ENCODE measurements at regions not wholly inside any gene's neighbourhood (a gene's known extent, or its start where the extent isn't known, plus 50 kb on each side); places are given as distances from the start of the nearest gene placed in this dataset.

- Histone ChIP-seq H3K4me2 (ENCODE audit: extremely low read depth, insufficient read depth, low read length) (no peak overlapping the region), H3K27me3 (ENCODE audit: control insufficient read depth, insufficient read depth, low read length) (no peaks in the 10 kb centered on the region), H3K4me1 (ENCODE audit: control insufficient read depth, extremely low read depth, insufficient read depth, low read length) (no peaks in the 10 kb centered on the region), H3K9ac (ENCODE audit: insufficient read depth, low read length) (no peak overlapping the region), H2AFZ (ENCODE audit: low read length) (no peak overlapping the region), H3K4me3 (replicated peaks in 1 of 4; ENCODE audit: control extremely low read depth in 1 of 4, insufficient read depth in 1 of 4, low read depth in 3 of 4, low read length in 4 of 4) (no peak overlapping the region), H3K79me2 (ENCODE audit: control insufficient read depth, insufficient read depth, low read length) (no peaks in the 10 kb centered on the region), H3K9me3 (ENCODE audit: control insufficient read depth, insufficient read depth, low read depth, low read length) (no peaks in the 10 kb centered on the region), H3K36me3 (ENCODE audit: control insufficient read depth, insufficient read depth, low read length) (no peaks in the 10 kb centered on the region), H3K27ac (ENCODE audit: insufficient read depth, low read length) (no peak overlapping the region), H4K20me1 (ENCODE audit: control insufficient read depth, extremely low read depth, insufficient read depth, low read length) (no peaks in the 10 kb centered on the region)
- no peak for DNase-seq (ENCODE audit: low read depth in 2 of 2)
- no peak for TF ChIP-seq EZH2 (IDR thresholded peaks at IDR 0.05; ENCODE audit: low read length, missing control alignments)
- TF ChIP-seq CTCF (conservative IDR thresholded peaks at IDR 0.05 in 1 of 2, IDR thresholded peaks at IDR 0.05 in 1 of 2; ENCODE audit: low read depth in 1 of 2, low read length in 2 of 2) = no peak
Observed at GRCh38 chr18:28816155-28816554, 639.2 kb upstream of the CDH2 start.

GRCh38 chr18:28814365-28814764 lies 637.4 kb upstream of the CDH2 start:
- Histone ChIP-seq H3K9ac (ENCODE audit: insufficient read depth, low read length) (no peak overlapping the region), H3K4me3 (replicated peaks in 1 of 4; ENCODE audit: control extremely low read depth in 1 of 4, insufficient read depth in 1 of 4, low read depth in 3 of 4, low read length in 4 of 4) (no peak overlapping the region), H2AFZ (ENCODE audit: low read length) (no peak overlapping the region), H3K27me3 (ENCODE audit: control insufficient read depth, insufficient read depth, low read length) (no peaks in the 10 kb centered on the region), H3K36me3 (ENCODE audit: control insufficient read depth, insufficient read depth, low read length) (no peaks in the 10 kb centered on the region), H3K4me2 (ENCODE audit: extremely low read depth, insufficient read depth, low read length) (no peak overlapping the region), H3K27ac (ENCODE audit: insufficient read depth, low read length) (no peak overlapping the region), H3K79me2 (ENCODE audit: control insufficient read depth, insufficient read depth, low read length) (no peaks in the 10 kb centered on the region), H3K4me1 (ENCODE audit: control insufficient read depth, extremely low read depth, insufficient read depth, low read length) (no peaks in the 10 kb centered on the region), H4K20me1 (ENCODE audit: control insufficient read depth, extremely low read depth, insufficient read depth, low read length) (no peaks in the 10 kb centered on the region), H3K9me3 (ENCODE audit: control insufficient read depth, insufficient read depth, low read depth, low read length) (no peaks in the 10 kb centered on the region)
- TF ChIP-seq CTCF (conservative IDR thresholded peaks at IDR 0.05 in 1 of 2, IDR thresholded peaks at IDR 0.05 in 1 of 2; ENCODE audit: low read depth in 1 of 2, low read length in 2 of 2) (no peak), EZH2 (IDR thresholded peaks at IDR 0.05; ENCODE audit: low read length, missing control alignments) (no peak)
- DNase-seq (ENCODE audit: low read depth in 2 of 2) = no peak

GRCh38 chr18:28808373-28808772 lies 631.4 kb upstream of the CDH2 start:
- Histone ChIP-seq H3K4me3 (replicated peaks in 1 of 4; ENCODE audit: control extremely low read depth in 1 of 4, insufficient read depth in 1 of 4, low read depth in 3 of 4, low read length in 4 of 4) (no peak overlapping the region), H3K4me2 (ENCODE audit: extremely low read depth, insufficient read depth, low read length) (no peak overlapping the region), H3K9me3 (ENCODE audit: control insufficient read depth, insufficient read depth, low read depth, low read length) (no peaks in the 10 kb centered on the region), H3K79me2 (ENCODE audit: control insufficient read depth, insufficient read depth, low read length) (no peaks in the 10 kb centered on the region), H3K27me3 (ENCODE audit: control insufficient read depth, insufficient read depth, low read length) (no peaks in the 10 kb centered on the region), H3K9ac (ENCODE audit: insufficient read depth, low read length) (no peak overlapping the region), H3K27ac (ENCODE audit: insufficient read depth, low read length) (no peak overlapping the region), H3K4me1 (ENCODE audit: control insufficient read depth, extremely low read depth, insufficient read depth, low read length) (no peaks in the 10 kb centered on the region), H2AFZ (ENCODE audit: low read length) (no peak overlapping the region), H4K20me1 (ENCODE audit: control insufficient read depth, extremely low read depth, insufficient read depth, low read length) (no peaks in the 10 kb centered on the region), H3K36me3 (ENCODE audit: control insufficient read depth, insufficient read depth, low read length) (no peaks in the 10 kb centered on the region)
- TF ChIP-seq EZH2 (IDR thresholded peaks at IDR 0.05; ENCODE audit: low read length, missing control alignments) = no peak
- no peak for TF ChIP-seq CTCF (conservative IDR thresholded peaks at IDR 0.05 in 1 of 2, IDR thresholded peaks at IDR 0.05 in 1 of 2; ENCODE audit: low read depth in 1 of 2, low read length in 2 of 2)
- DNase-seq (ENCODE audit: low read depth in 2 of 2) = no peak

All from fibroblast of lung (primary cell).